HL-60 (cell line): ENCODE measurements at regions not wholly inside any gene's neighbourhood (a gene's known extent, or its start where the extent isn't known, plus 50 kb on each side); places are given as distances from the start of the nearest gene placed in this dataset.

Source experiments
- CTCF ChIP-seq: IDR thresholded peaks from one replicate; pipeline ENCODE4 v1.5.1; 2011; ENCODE audit warnings: low read length, control low read depth, inconsistent platforms; ENCODE audit not compliant: insufficient read depth
- GABPA ChIP-seq: IDR thresholded peaks from 2 replicates; pipeline ENCODE4 v1.6.1; 2012; ENCODE audit warnings: low read depth
- POLR2AphosphoS5 ChIP-seq: IDR thresholded peaks from 2 replicates; pipeline ENCODE4 v1.6.1; 2012; ENCODE audit warnings: low read depth
- REST ChIP-seq: IDR thresholded peaks from 2 replicates; pipeline ENCODE4 v1.6.1; 2012; ENCODE audit warnings: low read depth; ENCODE audit not compliant: insufficient replicate concordance
- SPI1 ChIP-seq: IDR thresholded peaks from 2 replicates; pipeline ENCODE4 v1.6.1; 2012; ENCODE audit warnings: low read depth, mild to moderate bottlenecking, borderline replicate concordance

- no peak for TF ChIP-seq CTCF
- no peak for TF ChIP-seq POLR2AphosphoS5
- TF ChIP-seq GABPA = no peak
- no peak for TF ChIP-seq SPI1
- TF ChIP-seq REST = no peak
Measured at GRCh38 chr10:21053953-21054690, 157.0 kb upstream of the NEBL start.
